Peyer's patch (tissue), 4 donors: ENCODE measurements at regions not wholly inside any gene's neighbourhood (a gene's known extent, or its start where the extent isn't known, plus 50 kb on each side); places are given as distances from the start of the nearest gene placed in this dataset.

Experiments used
- POLR2A ChIP-seq, 2 donors: fragments of 450-650 bp; IDR thresholded peaks; one replicate each; pipeline ENCODE4 v1.5.1; 2017; ENCODE audit warnings: antibody characterized with exemption in 2 of 2, mild to moderate bottlenecking in 2 of 2, moderate library complexity in 2 of 2
- TF ChIP-seq, protein P1 (sequence below), 6 experiments: fragments of 450-650 bp in 4 of 6; fragments of 200-600 bp in 2 of 6; sonication (generic) in 1 of 6; IDR thresholded peaks; one replicate each; pipeline ENCODE4 v1.5.1; 2017 to 2019; ENCODE audit warnings: antibody characterized with exemption in 6 of 6, mild to moderate bottlenecking in 3 of 6, moderate library complexity in 1 of 6

DNA sequence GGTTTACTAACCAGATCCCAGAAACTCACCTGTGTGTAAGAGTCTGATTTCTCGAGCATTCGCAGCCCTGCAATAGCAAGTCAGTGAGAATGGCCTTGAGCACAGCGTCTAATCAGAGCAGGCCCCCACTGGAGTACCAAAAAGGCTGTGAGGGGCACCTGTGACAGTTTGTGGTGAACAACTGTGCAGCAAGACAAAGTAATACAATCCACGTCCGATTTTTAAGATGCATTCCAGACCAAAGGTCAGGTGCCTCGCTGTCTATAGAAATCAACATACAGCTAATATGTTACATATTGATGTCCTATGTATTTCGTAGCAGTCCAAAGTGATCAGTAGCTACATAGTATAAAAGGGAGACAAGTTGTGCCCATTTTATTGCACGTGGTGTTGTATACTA is 55.7 kb upstream of the BOD1 start:
- TF ChIP-seq, protein P1, sequence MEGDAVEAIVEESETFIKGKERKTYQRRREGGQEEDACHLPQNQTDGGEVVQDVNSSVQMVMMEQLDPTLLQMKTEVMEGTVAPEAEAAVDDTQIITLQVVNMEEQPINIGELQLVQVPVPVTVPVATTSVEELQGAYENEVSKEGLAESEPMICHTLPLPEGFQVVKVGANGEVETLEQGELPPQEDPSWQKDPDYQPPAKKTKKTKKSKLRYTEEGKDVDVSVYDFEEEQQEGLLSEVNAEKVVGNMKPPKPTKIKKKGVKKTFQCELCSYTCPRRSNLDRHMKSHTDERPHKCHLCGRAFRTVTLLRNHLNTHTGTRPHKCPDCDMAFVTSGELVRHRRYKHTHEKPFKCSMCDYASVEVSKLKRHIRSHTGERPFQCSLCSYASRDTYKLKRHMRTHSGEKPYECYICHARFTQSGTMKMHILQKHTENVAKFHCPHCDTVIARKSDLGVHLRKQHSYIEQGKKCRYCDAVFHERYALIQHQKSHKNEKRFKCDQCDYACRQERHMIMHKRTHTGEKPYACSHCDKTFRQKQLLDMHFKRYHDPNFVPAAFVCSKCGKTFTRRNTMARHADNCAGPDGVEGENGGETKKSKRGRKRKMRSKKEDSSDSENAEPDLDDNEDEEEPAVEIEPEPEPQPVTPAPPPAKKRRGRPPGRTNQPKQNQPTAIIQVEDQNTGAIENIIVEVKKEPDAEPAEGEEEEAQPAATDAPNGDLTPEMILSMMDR (IDR thresholded peaks at IDR 0.05): no peak
- no peak for TF ChIP-seq POLR2A (IDR thresholded peaks at IDR 0.05)
